ENCODE measurements at regions not wholly inside any gene's neighbourhood (a gene's known extent, or its start where the extent isn't known, plus 50 kb on each side); places are given as distances from the start of the nearest gene placed in this dataset.

GRCh38 chr13:73779881-73780280, 354.3 kb downstream of the KLF12 start:
- DNase-seq = no peak

DNA sequence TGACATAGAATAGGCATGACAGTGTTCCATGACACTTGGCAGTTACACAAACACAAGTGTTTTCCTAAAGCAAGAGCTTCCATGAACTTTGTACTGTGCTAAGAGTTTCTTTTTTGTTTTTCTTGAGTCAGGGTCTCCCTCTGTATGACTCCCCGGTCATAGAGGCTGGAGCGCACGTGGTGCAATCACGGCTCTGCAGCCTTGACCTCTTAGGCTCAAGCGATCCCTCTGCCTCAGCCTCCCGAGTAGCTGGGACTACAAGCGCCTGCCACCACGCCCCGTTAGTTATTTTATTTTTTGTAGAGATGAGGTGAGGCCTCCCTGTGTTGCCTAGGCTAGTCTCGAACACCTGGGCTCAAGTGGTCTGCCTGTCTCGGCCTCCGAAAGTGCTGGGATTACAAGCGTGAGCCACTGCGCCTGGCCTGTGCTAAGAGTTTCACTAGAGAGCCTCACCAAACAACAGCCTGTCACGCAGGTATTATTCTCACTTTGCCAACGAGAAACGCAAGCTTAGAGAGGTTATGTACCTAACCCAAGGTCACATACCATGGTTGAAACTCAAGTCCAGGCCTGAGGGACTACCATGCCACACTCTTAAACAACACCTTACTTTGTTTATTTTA, 355.9 kb downstream of the KLF12 start:
- no peak for DNase-seq

DNA sequence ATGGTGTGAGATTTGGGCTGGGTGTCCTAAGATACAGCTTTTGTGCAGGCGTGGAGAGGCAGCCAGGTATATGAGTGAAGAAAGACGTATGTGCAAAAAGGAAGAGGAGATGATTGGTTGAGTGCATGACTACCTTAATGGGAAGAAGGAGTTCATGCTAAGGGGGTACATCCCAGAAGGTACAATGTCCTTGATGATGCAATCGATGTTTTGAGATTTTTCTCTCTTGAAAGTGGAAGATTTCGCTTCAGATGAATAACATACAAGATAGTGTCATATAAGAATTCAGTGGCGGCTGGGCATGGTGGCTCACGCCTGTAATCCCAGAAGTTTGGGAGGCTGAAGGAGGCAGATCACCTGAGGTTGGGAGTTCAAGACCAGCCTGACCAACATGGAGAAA, 357.1 kb downstream of the KLF12 start:
- no peak for DNase-seq

DNA sequence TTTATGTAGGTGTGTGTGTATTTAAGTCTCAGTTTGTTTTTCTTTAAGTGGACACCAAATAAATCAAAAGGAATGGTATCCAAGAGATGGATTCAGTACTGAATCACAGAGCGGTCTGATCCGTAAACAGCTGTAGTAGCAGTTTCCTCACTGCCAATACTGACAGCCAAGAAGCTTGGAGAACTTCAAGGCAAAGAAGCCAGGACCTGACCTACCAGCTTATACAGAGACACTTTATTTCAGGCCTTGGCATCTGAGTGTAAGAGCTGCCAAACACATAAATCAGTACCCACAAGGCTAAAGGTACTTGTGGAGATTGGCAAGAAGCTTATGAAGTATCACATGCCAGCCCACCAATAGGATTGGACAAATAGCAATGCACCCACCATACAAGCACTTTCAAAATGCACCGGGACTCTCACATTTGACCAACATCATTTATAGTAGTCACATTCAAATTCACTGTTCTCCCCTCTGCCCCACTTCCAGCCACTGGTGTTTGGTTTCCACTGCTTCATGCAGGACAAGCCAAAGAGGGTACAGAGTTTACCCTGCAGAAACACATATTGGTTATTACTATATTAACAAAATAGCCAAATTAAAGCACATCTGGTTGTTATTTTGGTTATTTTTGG, 357.9 kb downstream of the KLF12 start:
- no peak for DNase-seq

DNA sequence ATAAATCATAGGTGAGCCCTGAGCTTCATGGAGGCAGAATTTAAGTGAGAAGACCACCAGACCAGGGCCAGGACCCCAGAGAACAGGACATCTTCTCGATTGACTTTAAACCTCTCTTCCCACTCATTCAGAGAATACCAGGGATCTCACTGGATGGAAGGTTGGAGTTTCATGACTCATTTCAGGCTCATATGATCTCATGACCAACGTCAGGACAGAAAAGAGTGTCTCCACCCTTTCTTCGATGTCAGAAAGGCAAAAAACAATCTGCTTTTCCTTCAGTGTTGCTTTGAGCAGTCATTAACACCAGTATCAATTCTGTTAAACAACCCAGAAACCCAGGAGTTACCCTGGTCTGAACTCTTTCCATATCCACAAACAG, 361.0 kb downstream of the KLF12 start:
- no peak for DNase-seq

- no peak for DNase-seq
Observed at GRCh38 chr13:73772449-73773167, 361.6 kb downstream of the KLF12 start.

- no peak for DNase-seq
Observed at GRCh38 chr13:73767747-73768315, 366.4 kb downstream of the KLF12 start.

DNA sequence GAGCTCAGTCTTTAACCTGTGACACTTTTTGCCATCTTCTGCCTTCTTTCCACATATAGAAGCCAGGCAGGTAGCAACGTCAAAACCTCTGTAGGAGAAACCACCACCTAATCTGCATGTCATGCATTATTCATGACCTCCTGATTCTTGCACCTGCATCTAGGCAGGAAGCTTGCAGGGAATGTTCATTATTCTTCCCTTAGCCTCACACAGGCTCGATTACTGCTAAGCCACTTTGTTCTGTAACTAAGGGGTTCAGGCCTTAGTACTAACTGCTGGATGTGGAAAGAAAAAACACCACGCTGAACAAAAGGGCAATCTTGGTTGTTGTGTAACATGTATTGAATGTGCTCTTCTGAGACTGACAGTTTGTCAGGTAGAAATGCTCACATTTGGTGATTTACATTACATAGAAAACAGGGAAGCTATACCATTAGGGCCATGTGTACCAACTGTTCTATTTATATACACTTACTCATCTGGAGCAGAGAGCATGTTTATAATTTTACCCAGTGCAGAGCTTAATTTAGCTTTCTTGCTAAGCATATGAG, 366.9 kb downstream of the KLF12 start:
- DNase-seq = peak; percentile 48

- peak; percentile 91 for DNase-seq
Observed at GRCh38 chr13:73765651-73766384, 368.4 kb downstream of the KLF12 start.

DNA sequence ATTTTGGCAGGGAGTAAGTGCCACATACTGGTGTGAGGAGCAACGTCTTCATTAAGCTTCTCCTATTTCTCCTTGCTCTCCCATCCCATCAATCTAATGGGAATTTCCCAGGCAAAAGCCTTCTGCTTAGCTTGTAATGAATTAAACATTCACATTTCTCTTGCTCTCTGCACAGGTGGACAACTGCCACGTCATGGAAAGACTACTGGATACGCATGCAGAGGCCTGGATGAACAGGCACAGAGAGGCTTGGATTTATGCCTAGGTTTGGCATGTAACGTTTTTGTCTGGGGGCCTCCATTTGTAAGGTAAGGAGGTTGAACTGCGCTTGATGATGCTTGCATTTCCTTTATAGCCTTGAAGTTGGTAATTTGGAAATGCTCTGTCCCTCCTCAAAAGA, 374.8 kb downstream of the KLF12 start:
- no peak for DNase-seq

- no peak for DNase-seq
Observed at GRCh38 chr13:73757481-73758233, 376.5 kb downstream of the KLF12 start.

- DNase-seq = peak; percentile 68
Observed at GRCh38 chr13:73754727-73755292, 379.4 kb downstream of the KLF12 start.

GRCh38 chr13:73754241-73754640, 380.0 kb downstream of the KLF12 start:
- no peak for DNase-seq

GRCh38 chr13:73751290-73751689, 382.9 kb downstream of the KLF12 start:
- DNase-seq = no peak

DNA sequence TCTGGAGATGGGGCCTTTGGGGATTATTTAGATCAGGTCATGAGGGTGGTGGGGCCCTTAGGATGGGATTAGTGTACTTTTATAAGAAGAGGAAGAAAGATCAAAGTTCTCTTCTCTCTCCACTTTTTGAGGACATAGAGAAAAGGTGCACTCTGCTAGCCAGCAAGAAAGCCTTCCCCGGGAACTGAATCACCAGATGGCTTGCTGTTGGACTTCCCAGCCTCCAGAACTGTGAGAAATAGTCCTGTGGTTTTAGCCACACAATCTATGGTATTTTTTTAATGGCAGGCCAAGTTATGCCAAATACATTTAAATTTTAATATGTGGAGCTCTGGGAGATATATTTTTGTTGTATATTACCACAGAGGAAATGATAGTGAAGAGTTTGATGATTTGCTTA, 385.8 kb downstream of the KLF12 start:
- DNase-seq = no peak

DNA sequence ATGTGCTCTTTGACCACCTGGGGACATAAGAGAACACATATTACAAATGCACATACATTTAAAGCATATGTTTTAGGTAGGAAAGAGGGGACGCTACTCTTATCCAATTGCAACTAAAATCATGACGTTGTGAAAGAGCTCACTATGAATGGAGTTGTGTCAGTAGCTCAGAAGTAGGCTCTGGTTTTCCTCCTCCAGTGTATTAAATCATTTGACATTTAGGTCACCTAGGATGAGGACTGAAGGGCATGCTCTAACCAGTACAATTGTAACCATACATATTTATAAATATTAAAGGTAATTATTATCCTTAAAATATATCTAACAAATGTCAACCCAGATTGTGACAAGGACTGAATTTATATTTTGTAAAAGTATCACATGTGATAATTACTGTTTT, 389.0 kb downstream of the KLF12 start:
- DNase-seq = no peak

- no peak for DNase-seq
Observed at GRCh38 chr13:73742982-73743381, 391.2 kb downstream of the KLF12 start.

GRCh38 chr13:73741742-73742141, 392.5 kb downstream of the KLF12 start:
- no peak for DNase-seq

GRCh38 chr13:73741111-73741510, 393.1 kb downstream of the KLF12 start:
- no peak for DNase-seq

GRCh38 chr13:73740666-73741065, 393.5 kb downstream of the KLF12 start:
- no peak for DNase-seq

DNA sequence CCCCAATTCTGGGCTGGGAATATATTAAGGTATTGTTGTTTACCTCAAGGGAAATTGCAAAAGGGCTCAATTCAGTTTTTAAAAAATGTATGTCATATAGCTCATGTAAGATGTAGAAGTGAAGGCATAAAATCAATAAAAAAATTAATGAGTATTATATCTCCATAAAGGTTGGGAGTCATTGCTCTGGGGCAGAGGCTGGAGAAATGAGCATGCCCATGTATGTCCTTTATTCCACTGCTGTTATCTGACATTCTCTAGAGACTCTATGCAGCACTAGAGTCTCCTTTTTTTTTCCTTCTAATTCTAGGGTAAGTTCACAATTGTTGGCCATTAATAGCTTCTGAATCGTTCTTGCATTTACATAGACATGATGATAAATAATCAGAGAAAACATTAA, 394.8 kb downstream of the KLF12 start:
- no peak for DNase-seq

- DNase-seq = no peak
Observed at GRCh38 chr13:73738626-73739025, 395.6 kb downstream of the KLF12 start.
